ENCODE measurements at regions not wholly inside any gene's neighbourhood (a gene's known extent, or its start where the extent isn't known, plus 50 kb on each side); places are given as distances from the start of the nearest gene placed in this dataset.

DNA sequence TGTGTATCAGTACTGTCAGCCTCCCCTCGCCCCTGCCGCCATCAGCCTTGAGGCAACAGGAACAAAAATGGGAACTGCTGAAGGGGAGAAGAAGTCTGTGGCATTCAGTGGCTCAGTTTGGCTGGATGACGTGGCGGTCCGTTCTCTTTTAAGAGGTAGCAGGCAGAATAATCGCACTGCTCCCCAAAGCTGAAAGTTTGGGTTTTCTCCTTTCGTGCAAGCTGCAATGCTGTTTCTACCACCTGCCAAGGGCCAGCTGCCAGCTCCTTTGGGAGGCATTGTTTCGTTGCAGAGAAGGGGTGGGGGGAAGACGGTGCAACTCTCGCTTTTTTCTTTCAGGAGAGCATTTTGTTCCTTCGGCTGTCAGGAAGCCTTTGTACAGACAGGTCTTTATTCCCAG is 369.6 kb upstream of the RORA start:
- Histone ChIP-seq H3K4me1 (no peaks in the 10 kb centered on the region), H3K9me3 (no peaks in the 10 kb centered on the region), H3K27me3 (no peaks in the 10 kb centered on the region), H3K4me3 (replicated peaks in 1 of 3) (no peak overlapping the region), H3K27ac (no peak overlapping the region), H3K36me3 (no peaks in the 10 kb centered on the region)
- TF ChIP-seq, protein P1, sequence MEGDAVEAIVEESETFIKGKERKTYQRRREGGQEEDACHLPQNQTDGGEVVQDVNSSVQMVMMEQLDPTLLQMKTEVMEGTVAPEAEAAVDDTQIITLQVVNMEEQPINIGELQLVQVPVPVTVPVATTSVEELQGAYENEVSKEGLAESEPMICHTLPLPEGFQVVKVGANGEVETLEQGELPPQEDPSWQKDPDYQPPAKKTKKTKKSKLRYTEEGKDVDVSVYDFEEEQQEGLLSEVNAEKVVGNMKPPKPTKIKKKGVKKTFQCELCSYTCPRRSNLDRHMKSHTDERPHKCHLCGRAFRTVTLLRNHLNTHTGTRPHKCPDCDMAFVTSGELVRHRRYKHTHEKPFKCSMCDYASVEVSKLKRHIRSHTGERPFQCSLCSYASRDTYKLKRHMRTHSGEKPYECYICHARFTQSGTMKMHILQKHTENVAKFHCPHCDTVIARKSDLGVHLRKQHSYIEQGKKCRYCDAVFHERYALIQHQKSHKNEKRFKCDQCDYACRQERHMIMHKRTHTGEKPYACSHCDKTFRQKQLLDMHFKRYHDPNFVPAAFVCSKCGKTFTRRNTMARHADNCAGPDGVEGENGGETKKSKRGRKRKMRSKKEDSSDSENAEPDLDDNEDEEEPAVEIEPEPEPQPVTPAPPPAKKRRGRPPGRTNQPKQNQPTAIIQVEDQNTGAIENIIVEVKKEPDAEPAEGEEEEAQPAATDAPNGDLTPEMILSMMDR (IDR thresholded peaks at IDR 0.05) = no peak
- DNase-seq = peak; percentile 51 to 54
- intact Hi-C loops (cut with DNase I) = no loop called here
- WGBS, 2 donors = 48 to 55% methylated on average over 11 of the region's 11 CpGs

DNA sequence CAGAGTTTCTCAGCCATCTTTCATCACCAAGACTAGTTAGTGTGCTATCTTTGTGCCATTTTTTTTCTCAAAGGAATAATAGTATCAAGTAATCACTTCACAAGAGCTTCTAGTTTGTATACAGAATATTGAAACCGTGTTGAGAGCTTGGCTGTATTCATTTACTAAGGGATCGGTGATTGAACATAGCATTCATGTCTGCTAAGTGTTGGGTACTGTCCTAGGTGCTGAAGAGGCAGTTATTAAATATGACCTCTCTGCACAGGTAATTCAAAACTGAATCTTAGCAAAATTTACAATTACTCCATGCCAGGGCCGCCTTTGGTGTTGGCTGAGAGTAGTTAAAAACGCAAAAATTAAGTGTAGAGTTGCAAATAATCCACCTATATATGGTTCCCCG is 355.3 kb upstream of the RORA start:
- intact Hi-C loops (cut with DNase I) = no loop called here
- no peak for DNase-seq
- Histone ChIP-seq H3K27me3 (no peaks in the 10 kb centered on the region), H3K27ac (no peak overlapping the region), H3K4me1 (no peaks in the 10 kb centered on the region), H3K9me3 (no peaks in the 10 kb centered on the region), H3K36me3 (no peaks in the 10 kb centered on the region), H3K4me3 (replicated peaks in 1 of 3) (no peak overlapping the region)
- WGBS, 2 donors = 64 to 68% methylated on average over 5 of the region's 5 CpGs
- no peak for TF ChIP-seq POLR2A (IDR thresholded peaks at IDR 0.05)
- TF ChIP-seq, protein P1 (IDR thresholded peaks at IDR 0.05) = no peak

DNA sequence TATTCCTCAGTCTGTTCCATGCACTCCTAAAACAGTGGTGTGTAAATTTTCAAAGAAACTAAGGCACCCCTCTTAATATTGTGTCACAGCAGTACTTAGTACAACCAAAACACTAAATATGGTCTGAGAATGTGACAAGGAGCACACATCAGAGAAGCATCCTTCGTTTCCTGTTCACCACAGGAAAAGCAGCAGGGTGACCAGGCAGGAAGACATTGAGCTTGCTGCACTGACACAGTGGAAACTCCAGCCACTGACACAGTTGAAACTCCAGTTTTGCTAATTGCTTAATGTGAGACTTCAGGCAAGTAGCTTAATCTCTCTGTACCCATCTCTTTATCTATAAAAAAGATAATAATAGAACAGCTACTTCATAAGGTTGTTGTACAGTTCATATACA is 353.0 kb upstream of the RORA start:
- no peak for TF ChIP-seq POLR2A (IDR thresholded peaks at IDR 0.05)
- TF ChIP-seq, protein P1 (IDR thresholded peaks at IDR 0.05) = no peak
- WGBS, 2 donors = 45 to 52% methylated on average over 1 of the region's 1 CpG
- Histone ChIP-seq H3K27me3 (no peaks in the 10 kb centered on the region), H3K36me3 (no peaks in the 10 kb centered on the region), H3K9me3 (no peaks in the 10 kb centered on the region), H3K27ac (no peak overlapping the region), H3K4me1 (no peaks in the 10 kb centered on the region), H3K4me3 (replicated peaks in 1 of 3) (no peak overlapping the region)
- DNase-seq = no peak
- intact Hi-C loops (cut with DNase I) = no loop called here

DNA sequence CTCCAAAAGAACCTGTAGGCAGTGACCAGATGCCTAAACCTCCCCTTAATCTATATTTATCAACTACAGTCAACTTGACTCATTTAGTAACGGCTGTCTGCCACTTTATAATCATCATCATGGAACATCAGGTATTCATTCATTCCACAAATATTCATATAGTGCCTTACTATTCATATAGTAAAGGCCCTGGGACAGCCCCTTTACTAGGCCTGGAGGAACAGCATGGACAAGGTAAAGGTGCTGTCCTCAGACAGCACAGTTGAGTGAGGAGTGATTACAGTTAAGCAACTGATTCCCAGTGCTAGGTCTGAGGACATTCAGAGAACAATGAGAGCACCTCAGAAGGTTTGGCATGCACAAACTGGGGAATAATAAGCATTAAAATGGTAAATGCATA is 346.5 kb upstream of the RORA start:
- Histone ChIP-seq H3K27me3 (no peaks in the 10 kb centered on the region), H3K27ac (no peak overlapping the region), H3K4me1 (no peaks in the 10 kb centered on the region), H3K9me3 (no peaks in the 10 kb centered on the region), H3K36me3 (no peaks in the 10 kb centered on the region), H3K4me3 (replicated peaks in 1 of 3) (no peak overlapping the region)
- TF ChIP-seq, protein P1 (IDR thresholded peaks at IDR 0.05) = no peak
- no peak for DNase-seq
- WGBS, 2 donors = 81 to 88% methylated on average over 1 of the region's 1 CpG
- intact Hi-C loops (cut with DNase I) = no loop called here

DNA sequence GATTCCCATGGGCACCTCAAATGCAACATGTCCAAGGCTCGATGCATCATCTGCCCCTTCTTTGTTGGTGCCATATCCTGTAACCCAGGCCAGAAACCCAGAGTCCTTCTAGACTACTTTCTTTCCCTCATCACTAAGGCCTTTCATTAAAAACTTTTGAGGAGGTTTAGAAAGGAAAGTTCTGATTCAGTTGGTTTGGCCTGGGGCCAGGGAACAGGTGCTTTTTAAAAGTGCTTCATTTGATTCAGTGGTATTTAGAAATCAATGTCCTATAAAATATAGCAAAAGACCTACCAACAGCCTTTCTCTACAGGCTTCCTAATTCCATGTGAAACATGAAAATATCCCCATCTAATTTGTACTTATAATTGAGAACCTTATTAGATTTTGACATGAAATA is 341.9 kb upstream of the RORA start:
- intact Hi-C loops (cut with DNase I) = no loop called here
- H3K36me3 ChIP-seq = no peaks in the 10 kb centered on the region
- H3K4me1 ChIP-seq = no peaks in the 10 kb centered on the region
- 81 to 94% methylated on average over 1 of the region's 1 CpG for WGBS, 2 donors
- peak; percentile 66 to 73 for DNase-seq
- no peaks in the 10 kb centered on the region for H3K9me3 ChIP-seq
- no peaks in the 10 kb centered on the region for H3K27me3 ChIP-seq
- H3K4me3 ChIP-seq (replicated peaks in 1 of 3) = no peak overlapping the region
- no peak for TF ChIP-seq POLR2A (IDR thresholded peaks at IDR 0.05)
- TF ChIP-seq, protein P1 (IDR thresholded peaks at IDR 0.05) = no peak
- no peak overlapping the region for H3K27ac ChIP-seq
